ENCODE measurements at regions not wholly inside any gene's neighbourhood (a gene's known extent, or its start where the extent isn't known, plus 50 kb on each side); places are given as distances from the start of the nearest gene placed in this dataset.
"Not testable (repeated sequence)": the region's sequence is repeated elsewhere in the genome, so short reads cannot be mapped to it uniquely, and the experiment has no call there.

DNA sequence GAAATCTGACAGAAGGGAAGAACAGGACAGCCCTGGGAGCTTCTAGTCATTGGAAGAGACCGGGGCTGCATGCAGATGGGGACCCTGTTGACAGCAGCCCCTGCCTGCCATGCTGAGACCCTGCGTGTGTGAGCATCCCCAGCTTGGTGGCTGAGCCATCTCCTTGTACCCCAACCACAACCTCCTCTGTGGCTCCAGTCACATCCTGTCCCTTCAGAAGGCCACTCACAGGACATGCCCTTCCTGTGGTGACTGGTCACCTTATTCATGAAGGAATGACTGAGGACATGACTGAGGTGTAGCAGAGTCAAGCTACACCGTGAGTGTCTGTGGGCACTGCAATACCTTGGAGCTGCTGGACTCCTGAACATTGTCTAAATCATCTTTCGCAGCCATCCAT lies 141.8 kb upstream of the ERRFI1 start:
- ATAC-seq: no peak

DNA sequence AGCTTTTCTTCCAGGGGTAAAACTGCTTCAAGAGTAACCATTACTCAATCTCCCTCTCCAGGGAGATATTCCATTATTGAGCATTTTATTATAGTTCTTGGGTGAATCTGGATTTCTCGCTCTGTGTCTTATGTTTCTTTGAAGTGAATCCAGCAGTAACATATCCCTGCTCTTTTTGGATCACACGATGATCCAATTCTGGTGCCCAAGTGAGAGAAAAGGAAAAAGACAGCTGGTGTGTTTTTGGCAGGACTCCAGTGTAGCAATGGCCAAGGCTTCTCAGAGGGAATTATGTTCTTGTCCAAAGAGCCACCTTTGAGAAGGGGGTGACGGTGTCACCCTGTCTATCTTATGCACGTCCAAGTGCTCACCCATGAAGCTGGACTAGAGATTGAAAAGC lies 140.3 kb upstream of the ERRFI1 start:
- no peak for ATAC-seq

DNA sequence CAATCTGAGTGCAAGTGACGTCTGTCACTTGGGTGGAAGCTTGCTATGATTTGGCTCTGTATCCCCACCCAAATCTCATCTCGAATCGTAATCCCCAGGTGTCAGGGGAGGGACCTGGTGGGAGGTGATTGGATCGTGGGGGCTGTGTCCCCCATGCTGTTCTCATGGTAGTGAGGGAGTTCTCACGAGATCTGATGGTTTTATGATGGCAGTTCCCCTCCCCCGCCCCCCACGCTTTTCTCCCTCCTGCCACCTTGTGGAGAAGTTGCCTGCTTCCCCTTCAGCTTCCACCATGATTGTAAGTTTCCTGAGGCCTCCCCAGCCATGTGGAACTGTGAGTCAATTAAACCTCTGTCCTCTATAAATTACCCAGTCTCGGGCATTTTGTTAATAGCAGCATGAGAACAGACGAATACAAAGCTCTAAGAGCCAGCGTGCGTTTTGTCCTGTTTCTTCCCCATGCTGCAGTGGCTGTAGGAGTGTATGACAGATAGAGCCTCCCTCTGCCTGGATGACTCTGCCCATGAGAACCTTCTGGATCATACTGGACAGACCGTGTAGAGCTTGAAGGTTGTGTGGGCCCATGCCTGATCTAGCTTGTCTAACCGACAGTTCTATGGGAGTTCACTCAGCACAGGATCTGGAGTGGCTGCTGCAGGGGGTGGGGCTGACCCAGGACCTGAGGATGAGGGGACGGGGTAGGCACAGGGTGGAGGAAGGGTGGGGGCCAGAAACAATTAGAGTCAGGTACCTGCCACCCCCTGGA lies 139.7 kb upstream of the ERRFI1 start:
- ATAC-seq: no peak

DNA sequence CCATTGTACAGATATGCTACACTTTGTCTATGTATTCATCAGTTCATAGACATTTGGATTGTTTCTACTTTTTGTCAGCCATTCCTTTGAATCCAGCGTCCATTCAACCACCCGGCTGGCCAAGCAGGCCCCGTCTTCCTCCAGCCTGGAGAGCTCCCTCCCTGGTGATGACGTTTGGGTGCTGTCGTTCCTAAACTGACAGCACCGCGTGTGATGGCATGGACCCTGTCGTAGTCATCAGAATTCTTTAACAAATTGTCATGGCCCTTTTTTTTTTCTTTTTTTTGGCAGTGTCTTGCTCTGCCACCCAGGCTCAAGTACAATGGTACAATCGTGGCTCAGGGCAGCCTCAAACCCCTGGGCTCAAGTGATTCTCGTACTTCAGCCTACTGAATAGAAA lies 138.6 kb upstream of the ERRFI1 start:
- no peak for ATAC-seq

DNA sequence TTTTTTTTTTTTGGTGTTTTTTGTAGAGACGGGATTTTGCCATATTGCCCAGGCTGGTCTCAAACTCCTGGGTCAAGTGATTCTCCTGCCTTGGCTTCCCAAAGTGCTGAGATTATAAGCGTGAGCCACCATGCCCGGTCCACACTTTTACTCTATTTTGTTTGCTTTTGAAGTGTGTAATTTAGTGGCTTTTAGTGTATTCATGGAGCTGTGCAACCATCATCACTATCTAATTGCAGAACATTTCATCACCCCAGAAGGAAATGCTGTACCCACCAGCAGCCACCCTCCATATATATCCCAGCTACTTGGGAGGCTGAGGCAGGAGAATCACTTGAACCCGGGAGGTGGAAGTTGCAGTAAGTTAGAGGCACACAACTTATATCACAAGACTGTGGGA lies 136.9 kb upstream of the ERRFI1 start:
- ATAC-seq: no peak

DNA sequence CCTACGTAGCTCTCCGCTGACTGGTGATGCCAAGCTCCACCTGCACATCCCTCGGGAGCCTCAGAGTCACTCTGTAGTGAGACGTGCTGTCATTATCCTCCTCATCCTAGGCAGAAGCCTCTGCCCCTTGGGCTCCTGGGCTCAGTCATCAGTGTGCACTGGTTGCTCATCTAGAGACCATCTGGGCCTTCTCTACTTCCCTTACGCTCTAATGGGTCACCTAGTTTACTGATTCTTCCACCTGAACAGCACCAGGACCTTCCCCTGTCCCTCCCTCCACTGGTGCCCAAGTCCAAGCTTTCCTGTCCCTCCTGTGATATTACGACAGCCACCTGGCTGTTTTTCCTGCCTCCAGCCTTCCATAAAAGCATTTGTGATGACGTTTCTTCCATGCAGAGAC lies 136.1 kb upstream of the ERRFI1 start:
- no peak for ATAC-seq

DNA sequence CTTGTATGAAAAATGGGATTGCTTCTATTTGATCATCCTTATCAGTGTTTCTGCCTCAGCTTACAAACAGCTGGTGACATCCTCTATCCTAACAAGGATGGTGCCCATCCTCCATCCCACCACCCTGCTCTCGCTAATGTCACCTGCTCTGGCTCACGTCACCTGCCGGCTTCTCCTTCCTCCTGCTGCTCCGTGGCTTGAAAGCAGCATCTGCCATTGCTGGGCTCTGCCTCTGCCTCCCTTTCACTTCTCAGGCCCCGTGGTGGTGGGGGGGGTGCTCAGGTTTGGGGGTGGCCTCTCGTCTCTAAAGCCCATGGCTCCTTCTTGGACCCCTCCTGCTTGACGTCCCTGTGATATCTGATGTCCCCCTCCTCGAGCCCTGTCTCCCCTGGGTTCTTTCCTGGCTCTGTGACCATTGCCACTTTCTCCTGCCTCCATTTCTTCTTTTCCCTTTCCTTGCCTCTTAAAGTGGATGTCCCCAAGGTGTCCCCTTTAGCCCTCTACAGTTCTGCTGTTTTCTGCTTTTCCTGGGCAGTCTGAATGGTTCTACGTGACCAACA lies 135.5 kb upstream of the ERRFI1 start:
- ATAC-seq: no peak

DNA sequence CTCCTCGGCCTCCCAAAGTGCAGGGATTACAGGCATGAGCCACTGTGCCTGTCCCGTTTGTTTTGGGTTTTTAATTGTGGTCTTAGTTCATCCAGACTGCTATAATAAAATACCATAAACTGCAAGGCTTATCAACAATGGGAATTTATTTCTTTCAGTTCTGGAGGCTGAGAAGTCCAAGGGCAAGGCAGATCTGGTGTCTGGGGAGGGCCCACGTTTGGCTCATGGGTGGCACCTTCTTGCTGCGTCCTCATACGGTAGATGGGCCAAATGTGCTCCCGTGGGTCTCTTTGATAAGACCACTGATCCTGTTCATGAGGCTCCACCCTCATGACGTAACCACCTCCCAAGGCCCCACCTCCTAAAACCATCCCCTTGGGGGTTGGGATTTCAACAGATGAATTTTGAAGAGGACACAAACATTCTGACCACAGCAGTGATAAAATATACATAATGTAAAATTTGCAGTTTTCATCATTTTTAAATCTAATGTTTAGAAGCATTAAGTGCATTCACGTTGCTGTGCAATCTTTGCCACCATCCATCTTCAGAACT lies 133.4 kb upstream of the ERRFI1 start:
- no peak for ATAC-seq

DNA sequence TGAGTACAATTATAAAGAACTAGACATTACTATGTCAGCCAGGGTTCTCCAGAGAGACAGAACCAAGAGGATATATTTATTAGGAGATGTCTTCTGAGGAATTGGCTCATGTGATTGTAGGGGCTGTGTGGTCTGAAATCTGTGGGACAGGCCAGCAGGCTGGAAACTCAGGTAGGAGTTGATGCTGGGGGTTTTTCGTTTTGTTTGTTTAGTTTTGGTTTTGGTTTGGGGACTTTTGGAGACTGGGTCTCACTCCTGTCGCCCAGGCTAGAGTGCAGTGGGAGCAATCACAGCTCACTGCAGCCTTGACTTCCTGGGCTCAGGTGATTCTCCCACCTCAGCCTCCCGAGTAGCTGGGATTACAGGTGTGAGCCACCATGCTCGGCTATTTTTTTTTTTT lies 132.9 kb upstream of the ERRFI1 start:
- ATAC-seq: peak in 1 of 2 donors; percentile 38

DNA sequence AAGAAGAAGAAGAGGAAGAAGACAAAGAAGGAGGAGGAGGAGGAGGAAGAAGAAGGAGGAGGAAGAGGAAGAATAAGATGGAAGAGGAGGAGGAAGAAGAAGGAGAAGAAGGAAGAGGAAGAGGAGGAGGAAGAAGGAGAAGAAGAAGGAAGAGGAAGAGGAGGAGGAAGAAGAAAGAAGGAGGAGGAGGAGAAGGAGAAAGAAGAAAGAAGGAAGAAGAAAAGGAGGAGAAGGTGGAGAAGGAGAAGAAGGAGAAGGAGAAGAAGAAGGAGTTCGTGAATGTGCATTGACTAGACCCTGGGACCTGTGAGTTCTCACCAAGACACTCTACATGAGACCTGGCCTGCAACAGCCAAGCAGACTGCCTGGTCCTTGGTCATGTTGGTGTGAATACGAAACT lies 131.7 kb upstream of the ERRFI1 start:
- ATAC-seq: no peak

DNA sequence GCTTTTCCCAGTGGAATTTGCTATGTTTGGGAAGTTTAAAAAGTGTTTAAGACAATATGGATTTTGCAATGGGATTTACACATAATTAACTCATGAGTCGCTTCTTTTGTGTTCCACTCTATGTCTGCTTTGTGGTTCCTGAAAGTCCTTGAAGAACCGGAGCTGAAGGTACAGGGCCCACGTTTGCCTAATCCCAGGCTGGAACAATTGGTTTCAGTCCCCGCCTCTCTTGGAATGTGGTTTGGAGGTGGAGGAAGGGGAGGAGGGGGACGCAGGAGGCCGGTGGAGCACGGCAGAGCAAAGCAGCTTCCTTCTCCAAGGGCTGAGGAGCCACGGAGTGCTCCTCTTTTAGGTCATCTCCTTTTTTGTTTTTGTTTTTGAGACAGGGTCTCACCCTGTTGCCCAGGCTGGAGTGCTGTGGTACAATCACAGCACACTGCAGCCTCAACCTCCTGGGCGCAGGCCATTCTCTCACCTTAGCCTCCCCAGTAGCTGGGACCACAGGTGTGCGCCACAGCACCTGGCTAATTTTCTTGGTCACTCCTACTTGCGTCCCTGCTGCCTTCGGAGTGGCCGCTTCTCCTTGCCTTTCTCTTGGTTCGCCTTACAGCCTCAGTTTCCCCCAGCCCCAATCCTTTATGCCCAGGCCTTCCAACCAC lies 129.5 kb upstream of the ERRFI1 start:
- no peak for ATAC-seq

DNA sequence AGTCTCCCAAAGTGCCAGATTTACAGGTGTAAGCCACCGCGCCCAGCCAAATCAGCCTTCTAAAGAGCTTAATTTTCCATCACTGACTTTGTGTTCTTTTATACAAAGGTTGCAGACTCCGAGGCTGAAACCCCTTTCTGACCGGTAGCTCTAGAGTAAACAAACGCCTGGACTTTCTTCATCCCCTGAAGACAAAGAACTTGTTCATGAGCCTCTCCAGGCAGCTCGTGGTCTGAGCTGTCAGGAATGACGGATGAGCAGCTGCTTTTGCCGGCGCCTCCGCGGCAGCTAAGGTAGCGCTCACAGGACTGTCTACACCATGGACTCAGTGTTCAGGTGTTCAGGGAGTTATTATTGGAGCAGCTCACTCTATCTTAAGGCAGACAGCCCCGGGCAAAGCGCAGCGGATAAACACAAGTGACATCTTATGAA lies 128.5 kb upstream of the ERRFI1 start:
- ATAC-seq: no peak

DNA sequence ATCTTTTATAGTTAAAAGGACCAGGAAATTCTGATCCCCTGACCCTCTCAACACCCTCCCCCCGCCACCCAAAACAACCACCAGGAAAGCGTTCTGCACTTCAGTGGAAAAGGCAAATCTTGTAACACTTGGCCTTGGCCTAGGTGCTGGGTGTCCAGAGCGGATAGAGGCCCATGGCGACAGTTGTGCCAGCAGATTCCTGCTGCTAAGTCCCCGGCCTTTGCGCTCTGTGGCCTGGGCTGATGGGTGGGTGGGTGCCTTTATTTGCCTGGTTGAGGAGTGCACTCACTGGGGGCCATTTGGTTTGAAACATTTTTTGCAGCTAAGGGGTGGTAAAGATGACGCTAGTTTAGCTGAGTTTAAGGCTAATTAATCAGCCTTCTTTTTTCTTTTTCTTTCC lies 127.9 kb upstream of the ERRFI1 start:
- no peak for ATAC-seq

DNA sequence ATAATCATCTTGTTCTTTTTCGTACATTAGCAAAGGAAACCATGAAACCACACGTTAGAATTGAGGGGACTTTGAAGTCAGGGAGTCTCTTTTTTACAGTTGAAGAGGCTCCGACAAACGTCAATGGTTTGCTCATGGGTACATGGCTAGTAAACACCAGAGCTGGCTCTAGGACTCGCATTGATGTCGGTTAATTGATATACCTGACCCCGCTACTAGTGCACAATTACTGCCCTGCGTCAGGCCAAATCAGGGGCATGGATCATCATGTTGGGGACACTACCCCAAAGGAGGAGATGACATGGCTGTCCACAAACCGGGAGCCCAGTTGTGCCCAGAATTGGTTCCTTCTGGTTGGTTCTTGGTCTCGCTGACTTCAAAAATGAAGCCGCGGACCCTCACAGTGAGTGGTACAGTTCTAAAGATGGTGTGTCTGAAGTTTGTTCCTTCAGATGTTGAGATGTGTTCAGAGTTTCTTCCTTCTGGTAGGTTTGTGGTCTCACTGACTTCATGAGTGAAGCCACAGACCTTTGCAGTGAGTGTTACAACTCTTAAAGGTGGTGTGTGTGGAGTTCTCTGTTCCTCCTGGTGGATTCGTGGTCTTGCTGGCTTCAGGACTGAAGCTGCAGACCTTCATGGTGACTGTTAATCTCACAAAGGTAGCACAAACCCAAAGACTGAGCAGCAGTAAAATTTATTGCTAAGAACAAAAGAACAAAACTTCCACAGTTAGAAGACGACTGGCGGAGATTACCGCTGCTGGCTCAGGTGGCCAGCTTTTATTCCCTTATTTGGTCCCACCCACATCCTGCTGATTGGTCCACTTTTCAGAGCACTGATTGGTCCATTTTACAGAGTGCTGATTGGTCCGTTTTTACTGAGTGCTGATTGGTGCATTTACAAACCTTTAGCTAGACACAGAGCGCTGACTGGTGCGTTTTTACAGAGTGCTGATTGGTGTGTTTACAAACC lies 126.9 kb upstream of the ERRFI1 start:
- peak; percentile 89 to 93 for ATAC-seq

DNA sequence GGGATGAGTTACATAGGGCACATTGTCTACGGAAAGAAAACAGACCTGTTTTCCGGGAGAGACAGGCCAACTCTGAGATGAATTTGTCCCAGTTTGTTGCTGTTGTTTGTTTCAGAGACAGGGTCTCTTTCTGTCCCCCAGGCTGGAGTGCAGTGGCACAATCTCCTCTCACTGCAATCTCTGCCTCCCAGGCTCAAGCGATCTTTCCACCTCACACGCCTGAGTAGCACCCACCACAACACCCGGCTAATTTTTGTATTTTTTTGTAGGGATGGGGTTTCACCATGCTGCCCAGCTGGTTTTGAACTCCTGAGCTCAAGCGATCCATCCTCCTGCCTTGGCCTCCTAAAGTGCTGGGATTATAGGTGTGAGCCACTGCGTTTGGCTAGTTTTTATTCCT lies 125.5 kb upstream of the ERRFI1 start:
- no peak for ATAC-seq

DNA sequence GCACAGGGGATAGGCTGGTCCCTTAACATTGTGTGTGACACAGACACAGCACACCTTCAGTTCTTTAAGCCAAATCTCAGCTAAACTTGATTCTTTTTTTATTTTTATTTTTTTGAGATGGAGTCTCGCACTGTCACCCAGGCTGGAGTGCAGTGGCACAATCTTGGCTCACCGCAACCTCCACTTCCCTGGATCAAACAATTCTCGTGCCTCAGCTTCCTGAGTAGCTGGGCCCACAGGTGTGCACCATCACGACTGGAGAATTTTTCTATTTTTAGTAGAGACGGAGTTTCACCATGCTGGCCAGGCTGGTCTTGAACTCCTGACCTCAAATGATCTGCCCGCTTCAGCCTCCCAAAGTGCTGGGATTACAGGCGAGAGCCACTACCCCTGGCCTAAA lies 123.6 kb upstream of the ERRFI1 start:
- not testable (repeated sequence) for ATAC-seq

DNA sequence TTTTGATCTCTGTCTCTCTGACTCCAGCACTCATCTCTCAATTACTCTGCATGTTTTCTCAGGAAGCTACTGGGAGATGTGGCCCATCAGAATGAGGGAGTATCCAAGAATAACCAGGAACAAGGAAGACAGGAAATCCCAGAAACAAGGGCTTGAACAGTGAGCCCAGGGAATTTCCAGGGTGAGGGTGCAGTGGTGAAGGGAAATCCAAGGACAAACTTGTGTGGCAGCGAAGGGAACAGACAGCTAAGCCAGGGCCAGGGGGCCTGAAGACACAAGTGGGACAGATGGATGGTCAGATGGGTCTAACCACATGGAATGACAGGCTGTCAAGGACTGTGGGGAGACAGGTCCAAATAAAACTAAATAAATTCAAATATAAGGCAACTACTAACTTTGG lies 121.8 kb upstream of the ERRFI1 start:
- ATAC-seq: no peak

DNA sequence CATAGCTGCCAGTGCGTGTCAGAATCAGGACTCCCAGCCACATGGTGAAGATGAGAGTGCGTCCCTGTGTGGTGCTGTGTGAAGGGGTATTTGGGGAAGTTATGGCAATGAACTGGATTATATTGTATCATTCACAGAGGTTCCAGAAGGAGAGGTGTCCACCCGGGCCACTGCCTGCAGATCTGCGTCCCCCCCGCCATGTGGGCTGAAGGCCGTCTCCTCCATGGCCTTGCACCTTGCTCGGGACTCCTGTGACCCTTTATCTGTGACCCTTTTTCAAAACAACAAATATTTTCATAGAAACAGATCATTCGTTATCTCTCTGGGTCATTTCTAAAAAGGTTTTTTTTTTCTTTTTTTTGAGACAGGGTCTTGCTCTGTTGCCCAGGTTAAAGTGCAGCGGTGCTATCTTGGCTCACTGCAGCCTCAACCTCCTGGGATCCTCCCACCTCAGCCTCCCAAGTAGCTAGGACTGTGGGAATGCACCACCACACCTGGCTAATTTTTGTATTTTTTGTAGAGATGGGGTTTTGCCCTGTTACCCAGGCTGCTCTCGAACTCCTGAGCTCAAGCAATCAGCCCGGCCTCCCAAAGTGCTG lies 120.2 kb upstream of the ERRFI1 start:
- no peak for ATAC-seq

DNA sequence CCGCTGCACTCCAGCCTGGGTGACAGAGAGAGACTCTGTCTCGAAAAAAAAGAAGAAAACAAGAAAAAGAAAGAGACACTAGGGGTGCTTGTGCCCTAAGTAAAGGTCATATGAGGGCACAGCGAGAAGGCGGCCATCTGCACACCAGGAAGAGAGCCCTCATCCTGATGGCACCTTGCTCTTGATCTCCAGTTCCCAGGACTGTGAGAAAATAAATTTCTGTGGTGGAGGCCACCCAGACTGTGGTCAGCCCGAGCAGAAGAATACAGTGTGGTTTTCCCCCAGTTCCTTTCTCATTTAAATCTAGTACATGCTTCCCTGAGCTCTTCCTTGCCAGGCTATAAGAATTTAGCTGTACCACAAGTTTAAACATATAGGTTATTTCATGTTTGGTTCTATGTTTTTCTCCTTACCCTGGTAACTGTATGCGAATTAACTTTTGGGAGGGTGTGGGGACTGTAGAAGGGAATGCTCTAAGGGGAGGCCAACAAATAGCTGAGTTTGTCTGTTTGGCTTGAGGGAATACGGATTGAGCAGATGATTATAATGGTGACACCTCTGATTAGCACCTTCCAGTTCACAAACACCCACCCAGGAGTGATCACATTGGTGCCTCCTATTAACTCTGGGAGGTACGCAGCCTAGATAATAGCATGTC lies 119.6 kb upstream of the ERRFI1 start:
- no peak for ATAC-seq

DNA sequence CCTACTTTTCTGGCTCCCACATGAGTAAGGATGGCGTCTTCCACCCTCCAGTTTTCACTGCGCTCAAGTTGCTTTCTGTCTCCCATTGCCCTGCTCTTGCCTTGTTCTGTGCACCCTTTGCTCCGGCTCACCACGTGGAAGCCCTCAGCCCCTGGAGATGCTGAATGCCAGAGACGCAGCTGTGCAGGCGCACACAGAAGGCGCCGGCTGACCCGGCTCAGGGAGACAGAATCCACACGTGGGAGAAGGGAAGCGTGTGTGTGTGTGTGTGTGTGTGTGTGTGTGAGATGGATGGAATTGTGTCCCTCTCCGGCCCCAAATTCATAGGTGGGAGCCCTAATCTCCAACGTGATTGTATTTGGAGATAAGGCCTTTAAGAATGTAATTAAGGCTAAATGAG lies 118.2 kb upstream of the ERRFI1 start:
- ATAC-seq: no peak

DNA sequence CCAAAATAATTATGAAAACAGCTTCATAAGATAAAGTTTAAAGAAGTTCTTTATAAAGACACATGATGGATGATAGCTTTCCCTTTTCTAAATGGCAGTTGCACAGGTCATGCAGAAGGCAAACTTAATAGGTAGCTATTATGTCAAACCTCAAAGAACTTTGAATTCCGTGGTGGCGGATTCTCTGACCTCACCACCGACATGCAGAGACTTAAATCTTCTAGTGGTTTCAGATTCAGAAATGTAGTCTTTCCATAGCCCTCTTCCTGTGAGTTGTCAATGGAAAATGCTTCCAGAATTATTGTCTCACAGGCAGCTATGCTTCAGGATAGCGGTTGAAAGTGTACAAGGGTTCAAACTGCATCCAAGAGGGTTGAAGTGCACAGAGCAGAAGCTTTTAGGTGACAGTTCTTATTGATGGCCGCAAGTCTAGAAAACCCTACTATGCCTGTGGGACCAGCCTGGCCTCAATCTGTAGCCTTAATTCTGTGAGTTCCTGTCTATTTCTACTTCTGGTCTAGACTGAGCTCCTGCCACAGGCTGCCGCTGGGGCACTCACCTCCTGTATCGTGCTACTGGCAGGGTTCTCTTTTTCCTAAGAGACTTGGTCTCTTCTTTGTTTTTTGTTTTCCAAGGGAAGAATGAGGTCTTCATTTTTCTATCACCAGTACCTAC lies 117.0 kb upstream of the ERRFI1 start:
- ATAC-seq: no peak

Data from activated CD4-positive, CD25-positive, alpha-beta regulatory T cell treated with anti-CD3 and anti-CD28 coated beads, Interleukin-2, amount 50 U/mL, for 24 hours (primary cell).